Neural progenitor cell (in vitro differentiated cells): ENCODE measurements at regions not wholly inside any gene's neighbourhood (a gene's known extent, or its start where the extent isn't known, plus 50 kb on each side); places are given as distances from the start of the nearest gene placed in this dataset.

Experiments
- DNase-seq: peaks from one replicate; pipeline ENCODE4 v3.0.0-alpha.2; 2016; ENCODE audit warnings: low spot score
- H2AFZ ChIP-seq: fragments of 200-600 bp; sonication (generic); replicated peaks from 2 replicates; pipeline ENCODE4 v1.6.1; 2016; ENCODE audit warnings: antibody characterized with exemption
- H3F3A ChIP-seq: fragments of 200-600 bp; sonication (generic); 2 replicates; pipeline ENCODE4 v1.6.1; 2016; ENCODE audit warnings: antibody characterized with exemption, low read depth
- H3K27ac ChIP-seq: fragments of 200-600 bp; sonication (generic); 2 replicates; pipeline ENCODE4 v1.5.1; 2016; ENCODE audit warnings: mild to moderate bottlenecking
- H3K27me3 ChIP-seq: fragments of 200-600 bp; sonication (generic); 2 replicates; pipeline ENCODE4 v1.6.1; 2016; ENCODE audit warnings: mild to moderate bottlenecking, moderate library complexity
- H3K36me3 ChIP-seq: fragments of 200-600 bp; sonication (generic); 2 replicates; pipeline ENCODE4 v1.5.1; 2016
- H3K4me1 ChIP-seq: fragments of 200-600 bp; sonication (generic); 2 replicates; pipeline ENCODE4 v1.6.1; 2016; ENCODE audit warnings: mixed run types
- H3K4me2 ChIP-seq: fragments of 200-600 bp; sonication (generic); 2 replicates; pipeline ENCODE4 v1.6.1; 2016
- H3K4me3 ChIP-seq: fragments of 200-600 bp; sonication (generic); 2 replicates; pipeline ENCODE4 v1.5.1; 2016
- H3K79me2 ChIP-seq: fragments of 200-600 bp; sonication (generic); 2 replicates; pipeline ENCODE4 v1.6.1; 2016; ENCODE audit warnings: low read depth
- H3K9ac ChIP-seq: fragments of 200-600 bp; sonication (generic); 2 replicates; pipeline ENCODE4 v1.6.1; 2016
- H3K9me3 ChIP-seq: fragments of 200-600 bp; sonication (generic); 2 replicates; pipeline ENCODE4 v1.5.1; 2016; ENCODE audit warnings: low read depth
- H4K20me1 ChIP-seq: fragments of 200-600 bp; sonication (generic); 2 replicates; pipeline ENCODE4 v1.6.1; 2016; ENCODE audit warnings: low read depth
- H3K27ac Mint-ChIP-seq: 3 replicates; pipeline ENCODE4 v1.8.0; 2021; ENCODE audit warnings: mixed read lengths
- H3K27me3 Mint-ChIP-seq: 2 replicates; pipeline ENCODE4 v1.8.0; 2022; ENCODE audit warnings: low read depth, mild to moderate bottlenecking, inconsistent platforms, moderate library complexity, mixed read lengths; ENCODE audit not compliant: insufficient read depth
- H3K36me3 Mint-ChIP-seq: 3 replicates; pipeline ENCODE4 v1.8.0; 2021; ENCODE audit warnings: mixed read lengths
- H3K4me1 Mint-ChIP-seq: 3 replicates; pipeline ENCODE4 v1.8.0; 2021; ENCODE audit warnings: mixed read lengths
- H3K4me3 Mint-ChIP-seq: 3 replicates; pipeline ENCODE4 v1.8.0; 2021; ENCODE audit warnings: mild to moderate bottlenecking, moderate library complexity, mixed read lengths
- H3K9me3 Mint-ChIP-seq: 3 replicates; pipeline ENCODE4 v1.8.0; 2020; ENCODE audit warnings: mixed read lengths
- EZH2 ChIP-seq: fragments of 200-600 bp; sonication (generic); IDR thresholded peaks from 2 replicates; pipeline ENCODE4 v1.6.1; 2017; ENCODE audit warnings: antibody characterized with exemption, mild to moderate bottlenecking, moderate library complexity
- EZH2phosphoT487 ChIP-seq: fragments of 200-600 bp; sonication (generic); IDR thresholded peaks from 2 replicates; pipeline ENCODE4 v1.6.1; 2017; ENCODE audit warnings: antibody characterized with exemption
- TF ChIP-seq, protein P1 (sequence below): fragments of 200-600 bp; sonication (generic); IDR thresholded peaks from 2 replicates; pipeline ENCODE4 v1.5.1; 2017; ENCODE audit warnings: antibody characterized with exemption, mild to moderate bottlenecking

DNA sequence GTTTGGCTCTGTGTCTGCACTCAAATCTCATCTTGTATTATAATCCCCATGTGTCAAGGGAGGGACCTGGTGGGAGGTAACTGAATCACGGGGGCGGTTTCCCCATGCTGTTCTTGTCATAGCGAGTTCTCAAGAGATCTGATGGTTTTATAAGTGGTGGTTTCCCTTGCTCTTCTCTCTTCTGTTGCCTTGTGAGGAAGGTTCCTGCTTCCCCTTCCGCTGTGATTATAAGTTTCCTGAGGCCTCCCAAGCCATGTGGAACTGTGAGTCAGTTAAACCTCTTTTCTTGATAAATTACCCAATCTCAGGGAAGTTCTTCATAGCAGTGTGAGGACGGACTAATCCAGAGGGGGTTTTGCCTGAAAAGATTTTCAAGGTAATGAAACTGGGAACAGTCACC is 245.4 kb downstream of the GALR1 start:
- no peak overlapping the region for H3K9ac ChIP-seq
- no peaks in the 10 kb centered on the region for H3F3A ChIP-seq
- no peaks in the 10 kb centered on the region for H4K20me1 ChIP-seq
- H3K9me3 ChIP-seq, result no peaks in the 10 kb centered on the region
- H3K4me1 ChIP-seq, result no peaks in the 10 kb centered on the region
- no peak for TF ChIP-seq EZH2
- no peak for TF ChIP-seq EZH2phosphoT487
- TF ChIP-seq, protein P1, sequence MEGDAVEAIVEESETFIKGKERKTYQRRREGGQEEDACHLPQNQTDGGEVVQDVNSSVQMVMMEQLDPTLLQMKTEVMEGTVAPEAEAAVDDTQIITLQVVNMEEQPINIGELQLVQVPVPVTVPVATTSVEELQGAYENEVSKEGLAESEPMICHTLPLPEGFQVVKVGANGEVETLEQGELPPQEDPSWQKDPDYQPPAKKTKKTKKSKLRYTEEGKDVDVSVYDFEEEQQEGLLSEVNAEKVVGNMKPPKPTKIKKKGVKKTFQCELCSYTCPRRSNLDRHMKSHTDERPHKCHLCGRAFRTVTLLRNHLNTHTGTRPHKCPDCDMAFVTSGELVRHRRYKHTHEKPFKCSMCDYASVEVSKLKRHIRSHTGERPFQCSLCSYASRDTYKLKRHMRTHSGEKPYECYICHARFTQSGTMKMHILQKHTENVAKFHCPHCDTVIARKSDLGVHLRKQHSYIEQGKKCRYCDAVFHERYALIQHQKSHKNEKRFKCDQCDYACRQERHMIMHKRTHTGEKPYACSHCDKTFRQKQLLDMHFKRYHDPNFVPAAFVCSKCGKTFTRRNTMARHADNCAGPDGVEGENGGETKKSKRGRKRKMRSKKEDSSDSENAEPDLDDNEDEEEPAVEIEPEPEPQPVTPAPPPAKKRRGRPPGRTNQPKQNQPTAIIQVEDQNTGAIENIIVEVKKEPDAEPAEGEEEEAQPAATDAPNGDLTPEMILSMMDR, result no peak
- no peaks in the 10 kb centered on the region for H3K27me3 ChIP-seq
- no peak for DNase-seq
- no peaks in the 10 kb centered on the region for H3K9me3 Mint-ChIP-seq
- no peaks in the 10 kb centered on the region for H3K36me3 Mint-ChIP-seq
- H3K79me2 ChIP-seq, result no peaks in the 10 kb centered on the region
- H3K27me3 Mint-ChIP-seq, result peaks cover 3% of the 10 kb centered on the region
- no peak overlapping the region for H2AFZ ChIP-seq
- H3K27ac Mint-ChIP-seq, result no peak overlapping the region
- no peak overlapping the region for H3K4me2 ChIP-seq
- no peaks in the 10 kb centered on the region for H3K36me3 ChIP-seq
- H3K27ac ChIP-seq, result no peak overlapping the region
- no peak overlapping the region for H3K4me3 ChIP-seq
- no peak overlapping the region for H3K4me3 Mint-ChIP-seq
- peaks cover 10% of the 10 kb centered on the region for H3K4me1 Mint-ChIP-seq

DNA sequence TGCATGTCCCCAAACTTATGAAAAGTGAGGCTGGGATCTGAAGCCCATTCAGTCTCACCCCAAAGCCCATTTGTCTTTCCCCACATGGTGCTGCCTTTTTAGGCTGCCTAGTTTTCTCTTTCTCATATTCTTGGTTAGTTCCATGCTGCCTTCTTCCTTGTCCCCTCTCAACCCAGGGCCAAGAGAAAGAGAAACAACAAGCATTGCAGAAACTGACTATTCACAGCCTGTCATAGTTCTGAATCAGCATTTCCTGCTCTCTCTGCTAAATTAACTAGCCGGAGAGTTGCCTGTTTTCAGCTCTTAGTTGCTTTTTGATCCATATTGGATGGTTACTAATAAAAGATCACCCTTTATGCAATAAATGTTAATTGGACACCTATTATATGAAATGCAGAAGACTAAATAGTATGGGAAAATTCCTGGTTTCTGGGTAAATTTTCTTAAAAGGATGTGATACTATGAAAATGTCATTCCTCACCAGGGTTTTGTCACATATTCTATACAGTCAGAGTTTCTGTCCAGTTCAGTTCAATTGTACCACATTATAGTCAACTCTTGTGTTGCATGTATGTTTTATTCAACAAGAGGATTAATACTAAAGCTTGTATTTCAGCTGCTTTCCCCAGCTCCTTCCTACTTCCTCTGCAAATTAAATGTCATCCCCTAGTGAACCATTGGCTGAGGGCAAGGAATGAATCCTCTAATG is 246.5 kb downstream of the GALR1 start:
- Mint-ChIP-seq H3K36me3 (no peaks in the 10 kb centered on the region), H3K9me3 (no peaks in the 10 kb centered on the region), H3K4me1 (peaks cover 10% of the 10 kb centered on the region), H3K27me3 (peaks cover 3% of the 10 kb centered on the region), H3K27ac (no peak overlapping the region), H3K4me3 (no peak overlapping the region)
- no peak overlapping the region for H2AFZ ChIP-seq
- H3K9me3 ChIP-seq, result no peaks in the 10 kb centered on the region
- no peak for DNase-seq
- no peak overlapping the region for H3K4me2 ChIP-seq
- no peak for TF ChIP-seq EZH2
- TF ChIP-seq EZH2phosphoT487, result no peak
- TF ChIP-seq, protein P1, result no peak
- H3K9ac ChIP-seq, result no peak overlapping the region
- H3K36me3 ChIP-seq, result no peaks in the 10 kb centered on the region
- H4K20me1 ChIP-seq, result no peaks in the 10 kb centered on the region
- H3F3A ChIP-seq, result no peaks in the 10 kb centered on the region
- H3K79me2 ChIP-seq, result no peaks in the 10 kb centered on the region
- no peaks in the 10 kb centered on the region for H3K27me3 ChIP-seq
- H3K4me3 ChIP-seq, result no peak overlapping the region
- no peak overlapping the region for H3K27ac ChIP-seq
- H3K4me1 ChIP-seq, result no peaks in the 10 kb centered on the region

DNA sequence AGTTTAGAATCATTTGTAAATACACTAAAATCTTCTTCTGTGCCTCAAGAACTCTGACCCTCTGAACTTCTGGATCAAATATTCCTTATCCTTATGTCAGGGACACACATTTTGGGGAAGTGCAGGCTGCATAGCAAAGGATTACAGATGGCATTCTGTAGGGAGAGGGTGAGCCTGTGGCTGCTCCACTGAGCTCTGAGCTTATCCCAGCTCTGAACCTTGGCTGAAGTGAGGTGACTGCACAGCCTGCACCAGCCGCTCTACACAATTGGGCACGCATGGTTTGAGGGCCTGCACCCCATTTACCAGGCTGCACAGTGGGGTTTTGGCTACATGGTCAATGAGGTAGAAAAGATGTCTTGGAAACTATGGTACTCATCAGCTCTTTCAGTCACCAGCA is 251.6 kb downstream of the GALR1 start:
- no peak overlapping the region for H3K4me2 ChIP-seq
- DNase-seq, result no peak
- H3K4me3 Mint-ChIP-seq, result no peak overlapping the region
- no peak overlapping the region for H3K4me3 ChIP-seq
- no peaks in the 10 kb centered on the region for H3K79me2 ChIP-seq
- no peaks in the 10 kb centered on the region for H3K4me1 ChIP-seq
- H3K4me1 Mint-ChIP-seq, result no peaks in the 10 kb centered on the region
- no peak overlapping the region for H2AFZ ChIP-seq
- no peak for TF ChIP-seq EZH2
- TF ChIP-seq, protein P1, result no peak
- H3K27me3 Mint-ChIP-seq, result peaks cover 2% of the 10 kb centered on the region
- H4K20me1 ChIP-seq, result no peaks in the 10 kb centered on the region
- H3K27ac Mint-ChIP-seq, result no peak overlapping the region
- no peaks in the 10 kb centered on the region for H3K9me3 Mint-ChIP-seq
- no peak overlapping the region for H3K9ac ChIP-seq
- no peaks in the 10 kb centered on the region for H3K36me3 ChIP-seq
- H3F3A ChIP-seq, result no peaks in the 10 kb centered on the region
- no peak overlapping the region for H3K27ac ChIP-seq
- H3K27me3 ChIP-seq, result no peaks in the 10 kb centered on the region
- H3K36me3 Mint-ChIP-seq, result no peaks in the 10 kb centered on the region
- H3K9me3 ChIP-seq, result no peaks in the 10 kb centered on the region
